NCI-H1436 (cell line): ENCODE measurements at regions not wholly inside any gene's neighbourhood (a gene's known extent, or its start where the extent isn't known, plus 50 kb on each side); places are given as distances from the start of the nearest gene placed in this dataset.

Source experiments
- DNase-seq: peaks from one replicate; lab custom pipeline; 2025; lab: John Stamatoyannopoulos, UW

DNA sequence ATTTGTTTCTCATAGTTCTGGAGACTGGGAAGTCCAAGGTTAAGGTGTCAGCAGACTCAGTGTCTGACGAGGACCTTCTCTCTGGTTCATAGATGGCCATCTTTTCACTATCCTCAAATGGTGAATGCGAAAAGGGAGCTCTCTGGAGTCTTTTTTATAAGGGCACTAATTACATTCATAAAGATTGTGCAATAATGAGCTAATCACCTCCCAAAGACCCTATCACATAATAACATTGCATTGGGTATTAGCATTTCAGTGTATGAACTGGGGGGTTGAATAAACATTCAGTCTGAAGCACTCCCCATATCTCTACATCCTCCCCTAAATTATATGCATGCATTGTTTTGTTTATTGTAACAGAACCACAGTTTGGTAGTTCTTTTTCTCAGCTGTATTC, 1086.5 kb downstream of the CDH11 start:
- no peak for DNase-seq

DNA sequence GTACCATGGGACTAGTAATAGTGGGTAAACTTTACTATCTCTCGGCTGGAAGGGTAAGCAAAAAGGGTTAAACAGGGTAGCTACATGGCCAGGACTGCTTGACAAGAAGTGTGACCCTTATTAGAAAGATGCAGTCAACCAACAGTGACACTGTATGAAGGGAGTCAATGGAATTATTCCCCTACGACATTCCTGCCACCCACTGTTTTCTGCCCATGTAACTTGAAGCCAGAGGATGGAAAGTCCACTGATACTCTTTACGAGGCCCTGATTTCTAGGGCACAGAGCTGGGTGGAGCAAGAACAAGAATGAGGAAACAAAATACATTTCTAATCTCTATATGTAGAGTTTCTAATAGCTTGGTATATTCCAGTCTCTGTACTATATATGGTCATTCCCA, 1102.5 kb downstream of the CDH11 start:
- DNase-seq = no peak

DNA sequence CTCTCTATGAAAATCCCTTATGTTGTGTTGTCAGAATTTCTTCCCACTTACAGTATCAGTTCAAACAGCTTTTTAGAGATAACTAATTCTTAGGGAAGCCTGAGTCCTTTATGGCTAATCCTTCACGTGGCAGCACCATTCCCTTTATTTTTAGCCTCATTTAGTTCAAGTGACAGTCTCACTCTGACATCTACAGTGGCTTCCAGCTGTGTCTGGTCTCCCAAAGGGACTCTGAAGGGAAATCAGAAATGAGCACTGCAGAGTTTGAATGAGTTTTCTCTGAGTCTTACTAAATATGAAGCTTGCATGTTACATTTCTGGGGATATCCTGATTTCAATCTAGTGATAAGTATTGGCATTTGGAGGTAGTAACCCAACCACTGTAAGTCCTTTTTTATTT, 1104.1 kb downstream of the CDH11 start:
- DNase-seq = no peak

DNA sequence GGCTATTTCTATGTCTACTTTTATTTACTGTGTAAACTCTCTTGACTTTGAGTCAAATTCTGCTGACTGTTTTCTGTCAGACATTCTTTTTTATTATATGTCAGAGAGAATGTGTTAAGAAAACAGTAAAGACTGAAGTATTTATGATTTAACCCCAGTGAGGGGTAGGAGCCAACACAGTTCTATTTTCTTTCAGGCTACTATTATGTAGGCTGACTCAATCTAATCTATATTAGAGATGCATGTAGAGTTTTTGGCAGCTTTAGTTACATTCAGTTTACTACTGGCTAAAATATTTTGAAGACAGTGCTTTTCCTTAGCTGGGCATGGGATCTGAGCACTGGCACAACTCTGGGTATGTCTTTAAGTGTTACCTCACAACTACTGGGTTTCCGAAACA, 1108.0 kb downstream of the CDH11 start:
- no peak for DNase-seq

DNA sequence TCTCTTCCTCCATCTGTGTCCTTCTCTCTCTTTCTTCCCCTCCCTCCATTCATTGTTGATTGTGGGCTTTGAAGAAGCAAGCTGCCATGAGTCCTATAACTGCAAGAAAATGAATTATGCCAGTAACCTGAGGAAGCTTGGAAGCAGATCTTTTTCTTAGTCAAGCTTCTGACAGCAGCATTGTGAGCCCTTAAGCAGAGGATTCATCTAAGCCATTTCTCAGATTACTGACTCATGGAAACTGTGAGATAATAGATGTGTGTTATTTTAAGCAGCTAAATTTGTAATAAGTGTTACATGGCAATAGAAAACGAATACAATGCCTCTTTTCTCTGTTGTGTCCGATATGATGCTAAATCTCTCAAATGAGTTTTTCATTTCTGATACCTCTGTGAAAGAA, 1109.7 kb downstream of the CDH11 start:
- DNase-seq = no peak

DNA sequence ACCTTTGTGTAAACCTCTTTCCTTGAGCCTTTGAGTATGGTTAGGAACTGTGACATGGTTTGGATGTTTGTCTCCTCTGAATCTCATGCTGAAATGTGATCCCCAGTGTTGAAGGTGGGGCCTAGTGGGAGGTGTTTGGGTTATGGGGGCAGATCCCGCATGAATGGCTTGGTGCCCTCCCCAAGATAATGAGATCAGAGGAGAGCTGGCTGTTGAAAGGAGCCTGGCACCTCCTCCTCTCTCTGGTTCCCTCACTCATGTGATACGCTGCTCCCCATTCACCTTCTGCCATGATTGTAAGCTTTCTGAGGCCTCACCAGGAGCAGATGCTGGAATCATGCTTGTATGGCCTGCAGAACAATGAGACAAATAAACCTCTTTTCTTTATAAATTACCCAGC, 1110.2 kb downstream of the CDH11 start:
- no peak for DNase-seq

DNA sequence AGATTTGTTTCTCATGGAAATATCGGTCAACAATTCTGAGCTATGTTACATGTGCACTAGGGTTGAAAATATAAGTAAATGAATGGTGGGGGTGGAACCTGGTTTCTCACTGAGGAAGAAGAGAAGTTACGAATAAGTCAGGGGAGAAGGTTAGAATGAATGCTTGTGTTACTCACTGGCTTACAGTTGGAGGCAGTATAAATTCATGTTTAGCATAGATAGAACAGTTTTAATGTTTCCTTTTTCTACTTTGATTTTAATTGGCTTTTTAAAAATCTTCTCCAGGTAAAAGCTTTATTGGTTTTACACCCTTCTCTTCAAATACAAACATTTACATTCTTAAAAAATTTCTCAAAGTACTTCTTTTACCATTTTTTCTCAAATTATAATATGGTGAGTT, 1113.7 kb downstream of the CDH11 start:
- DNase-seq = no peak

DNA sequence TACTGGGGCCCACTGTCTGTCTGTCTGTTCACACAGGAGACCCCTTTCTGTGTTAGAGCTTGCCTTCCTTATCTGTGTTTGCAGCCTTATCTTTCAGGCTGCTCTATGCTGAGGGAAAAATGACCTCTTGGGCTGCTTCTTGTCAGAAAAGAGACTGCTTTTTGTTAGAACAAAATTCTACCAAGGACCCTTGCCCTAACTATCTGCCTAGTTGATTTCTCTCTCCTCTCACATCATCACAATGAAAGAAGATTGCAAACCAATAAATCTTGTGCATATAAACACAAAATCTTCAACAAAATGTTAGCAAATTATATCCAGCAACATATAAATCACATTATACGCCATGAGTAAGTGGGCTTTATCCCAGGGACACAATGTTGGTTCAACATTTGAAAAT, 1117.7 kb downstream of the CDH11 start:
- DNase-seq = no peak

DNA sequence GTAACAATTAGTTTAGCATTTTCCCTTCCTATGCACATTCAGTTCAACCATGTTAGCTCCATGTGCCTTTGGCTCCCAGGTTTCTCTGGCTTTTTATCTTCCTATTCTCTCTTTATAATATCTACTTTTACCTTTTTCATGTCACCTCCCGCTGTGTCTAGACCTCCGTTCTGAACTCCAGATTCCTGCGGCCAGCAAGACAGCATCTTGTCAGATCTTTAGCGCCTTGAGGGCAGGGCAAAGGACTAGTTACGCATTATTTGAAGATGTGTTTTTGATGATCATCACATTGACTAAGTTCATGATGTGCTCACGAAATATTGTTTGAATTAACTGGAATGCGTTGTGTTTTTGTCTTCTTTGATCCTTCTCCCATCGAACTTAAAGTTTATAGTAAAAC, 1126.8 kb downstream of the CDH11 start:
- no peak for DNase-seq

DNA sequence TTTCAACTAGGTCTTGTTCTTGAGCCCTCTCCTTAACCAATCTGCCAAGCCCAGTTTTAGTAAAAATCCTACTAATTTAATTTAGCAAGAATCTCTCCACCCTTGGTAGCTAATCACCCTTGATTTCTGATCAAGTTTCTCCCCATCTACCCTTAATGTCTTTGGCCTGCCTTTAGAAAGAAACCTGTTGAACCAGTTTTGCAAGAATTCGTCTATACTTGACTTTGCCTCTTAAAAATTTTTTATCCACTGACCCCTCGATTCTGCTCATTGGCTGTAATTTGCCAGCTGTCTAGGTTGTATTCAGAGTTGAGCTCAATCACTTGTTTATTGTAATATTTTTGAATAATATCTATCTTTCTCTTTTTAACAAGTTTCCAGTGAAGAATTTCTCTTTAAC, 1138.5 kb downstream of the CDH11 start:
- DNase-seq = no peak

DNA sequence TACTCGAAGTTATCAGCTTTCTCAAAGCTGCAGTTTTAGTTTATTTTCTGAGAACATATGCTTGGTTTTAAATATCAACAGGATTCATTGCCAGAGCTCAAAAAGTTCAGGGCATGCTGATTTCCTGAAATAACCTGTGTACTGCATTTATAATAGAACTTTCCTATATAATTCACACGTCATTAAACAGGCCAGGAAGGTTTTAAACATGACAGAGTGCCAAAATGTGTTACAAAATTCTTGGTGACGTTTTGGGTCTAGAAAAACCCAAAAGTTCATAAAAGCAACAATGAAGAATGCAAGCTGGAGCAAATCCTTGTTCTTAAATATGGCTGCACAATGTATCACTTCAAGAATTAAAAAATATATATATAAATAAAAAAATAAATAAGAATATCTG, 1139.1 kb downstream of the CDH11 start:
- no peak for DNase-seq

DNA sequence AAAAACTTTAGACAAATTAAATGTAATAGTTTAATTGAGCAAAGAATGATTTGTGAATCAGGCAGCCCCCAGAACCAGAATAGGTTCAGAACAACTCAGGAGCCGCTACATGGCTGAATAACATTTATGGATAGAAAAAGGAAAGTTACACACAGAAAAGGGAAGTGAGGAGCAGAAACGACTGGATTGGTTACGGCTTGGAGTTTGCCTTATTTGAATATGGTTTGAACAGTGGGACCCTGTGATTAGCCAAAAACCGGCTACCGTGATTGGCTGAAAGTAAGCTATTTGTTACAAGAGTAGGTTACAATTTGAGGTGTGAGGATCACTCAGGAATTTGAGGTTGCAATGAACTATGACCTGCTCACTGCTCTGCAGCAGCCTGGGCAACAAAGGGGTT, 1139.8 kb downstream of the CDH11 start:
- no peak for DNase-seq

DNA sequence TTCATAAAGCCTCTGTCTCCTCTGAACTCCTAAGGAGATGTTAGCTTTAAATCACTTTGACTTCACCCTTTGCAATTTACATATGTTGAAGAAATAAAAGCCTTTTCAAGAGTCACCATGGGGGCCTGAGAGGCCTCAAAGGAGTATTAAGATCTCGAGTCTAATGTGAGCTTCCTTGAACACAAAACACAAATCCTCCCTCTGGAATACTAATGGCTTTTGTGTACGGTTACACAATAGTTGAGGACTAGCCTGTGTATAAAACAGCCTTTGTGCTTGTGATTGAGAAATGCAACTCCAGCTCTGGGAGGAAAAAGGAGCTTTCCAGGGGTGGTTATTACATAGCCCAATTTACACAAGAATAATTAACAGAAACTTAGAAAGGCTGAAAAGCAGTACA, 1140.2 kb downstream of the CDH11 start:
- no peak for DNase-seq

DNA sequence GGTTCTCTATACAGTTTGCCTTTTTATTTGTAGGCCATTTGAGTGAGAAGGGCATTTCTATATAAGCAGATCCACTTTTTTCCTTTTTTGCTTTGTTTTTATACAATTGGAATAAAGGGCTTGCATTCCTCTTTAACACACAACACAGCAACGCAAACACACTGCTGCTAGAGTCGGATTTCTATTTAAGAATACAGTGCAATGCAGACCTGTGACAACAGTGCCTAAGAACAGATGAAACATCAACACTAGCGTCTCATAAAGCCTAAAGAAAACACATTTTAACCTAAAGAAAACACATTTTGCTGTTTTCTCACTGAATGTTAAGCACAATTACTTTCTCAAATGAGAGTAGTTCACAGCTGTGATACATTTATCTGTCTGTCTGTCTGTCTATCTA, 1141.1 kb downstream of the CDH11 start:
- no peak for DNase-seq

DNA sequence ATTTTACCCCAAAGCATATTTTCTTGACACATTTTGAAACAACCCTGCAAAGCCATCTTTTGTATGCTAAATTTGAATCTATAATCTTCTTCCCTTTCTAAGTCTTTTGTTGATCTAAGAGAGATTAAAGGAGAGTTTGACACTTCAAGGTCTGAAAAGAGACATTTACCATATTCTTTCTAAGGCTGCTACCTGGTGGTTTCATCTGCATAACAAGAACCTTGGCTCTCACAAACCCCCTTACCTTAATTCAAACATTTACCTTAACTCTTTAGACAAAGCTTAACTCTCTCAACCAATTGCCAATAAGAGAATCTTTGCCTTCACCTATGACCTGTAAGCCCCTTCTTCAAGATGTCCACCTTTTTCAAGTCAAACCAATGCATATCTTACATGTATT, 1143.6 kb downstream of the CDH11 start:
- DNase-seq = no peak

DNA sequence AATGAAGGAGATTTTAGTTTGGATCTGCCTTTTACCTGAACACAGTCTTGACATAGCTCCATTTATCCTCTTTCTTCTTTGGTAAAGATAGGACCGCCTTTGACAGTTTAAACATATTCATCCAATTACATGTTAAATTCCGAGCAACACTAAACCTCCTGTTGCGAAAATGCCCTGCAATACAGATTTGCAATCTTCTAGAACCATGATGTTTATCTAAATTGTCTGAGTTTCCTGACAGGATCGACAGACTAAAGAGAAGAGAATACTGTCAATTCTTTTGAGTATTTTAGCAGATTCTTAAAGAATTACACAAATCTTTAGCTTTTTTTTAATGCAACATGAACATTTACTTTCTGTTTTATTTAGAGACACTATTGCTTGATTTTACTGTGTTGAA, 1145.5 kb downstream of the CDH11 start:
- no peak for DNase-seq

DNA sequence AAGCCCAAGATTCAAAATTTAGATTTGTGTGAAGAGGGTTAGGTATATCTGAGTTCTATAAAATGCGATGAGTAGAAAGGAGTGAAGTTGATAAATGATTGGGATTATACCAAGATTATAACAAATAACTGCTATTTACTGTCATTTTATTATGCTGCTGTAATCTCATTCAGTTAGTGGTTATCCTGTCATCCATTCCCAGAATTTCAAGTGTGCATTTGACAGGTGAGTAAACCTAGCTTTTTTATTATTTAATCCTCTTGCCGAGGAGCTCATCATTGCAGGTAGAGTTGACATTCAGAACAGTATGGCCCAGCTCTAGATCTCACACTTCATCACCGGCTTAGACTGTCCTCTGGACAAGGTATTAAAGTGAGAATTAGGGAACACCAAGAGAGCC, 1146.2 kb downstream of the CDH11 start:
- no peak for DNase-seq

DNA sequence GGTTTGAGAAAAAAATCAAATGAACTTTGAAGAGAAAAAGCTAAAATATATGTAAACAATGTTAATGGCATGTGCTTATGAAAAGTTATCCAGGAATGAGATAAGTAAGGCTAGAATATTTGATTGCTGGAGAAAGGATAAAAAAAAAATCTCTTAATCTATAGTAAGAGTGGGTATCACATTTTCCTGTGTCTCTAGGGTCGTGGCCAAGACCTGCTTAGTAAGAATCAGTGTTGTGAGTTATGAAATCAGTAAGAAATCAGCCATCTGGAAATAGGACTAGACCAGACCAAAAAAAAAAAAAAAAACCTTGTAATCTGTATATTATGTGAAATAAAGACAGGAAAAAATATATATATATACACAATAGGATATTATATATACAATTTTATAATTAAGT, 1153.9 kb downstream of the CDH11 start:
- DNase-seq = no peak

DNA sequence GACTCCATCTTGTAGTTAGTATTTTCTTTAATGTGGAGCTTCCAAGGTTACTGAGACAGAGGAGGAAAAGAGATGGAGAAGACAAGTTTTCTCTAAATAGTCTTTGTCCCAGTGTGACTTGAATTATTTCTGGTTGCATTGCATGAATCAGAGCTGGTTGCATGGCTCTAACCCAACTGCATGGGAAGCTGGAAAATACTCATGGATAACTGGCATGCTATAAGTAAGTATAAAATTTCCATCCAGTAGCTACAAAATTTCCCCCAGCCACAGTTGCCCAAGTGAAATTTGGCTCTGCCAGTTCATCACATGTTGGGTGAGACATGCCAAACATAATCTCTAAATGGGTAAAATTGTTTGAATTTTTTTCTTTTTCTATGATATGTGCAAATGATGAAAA, 1161.5 kb downstream of the CDH11 start:
- DNase-seq = no peak

DNA sequence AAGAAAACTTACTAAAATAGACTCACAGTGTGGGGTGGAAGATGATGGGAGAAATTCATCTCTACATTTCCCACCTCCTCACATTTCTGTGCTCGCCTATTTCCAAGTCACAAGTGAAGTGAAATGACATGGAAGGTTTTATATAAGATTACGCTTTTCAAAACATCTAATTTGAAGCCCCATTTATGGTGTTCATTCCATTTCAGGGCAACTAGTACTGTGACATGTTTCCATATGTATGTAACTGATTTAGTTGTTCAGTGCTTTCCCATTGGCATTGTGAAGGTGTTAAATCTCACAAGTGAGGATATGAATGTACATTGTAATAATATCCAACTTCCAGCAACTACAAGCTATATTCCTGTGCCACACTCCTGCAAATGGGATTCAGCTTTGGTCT, 1174.8 kb downstream of the CDH11 start:
- no peak for DNase-seq

DNA sequence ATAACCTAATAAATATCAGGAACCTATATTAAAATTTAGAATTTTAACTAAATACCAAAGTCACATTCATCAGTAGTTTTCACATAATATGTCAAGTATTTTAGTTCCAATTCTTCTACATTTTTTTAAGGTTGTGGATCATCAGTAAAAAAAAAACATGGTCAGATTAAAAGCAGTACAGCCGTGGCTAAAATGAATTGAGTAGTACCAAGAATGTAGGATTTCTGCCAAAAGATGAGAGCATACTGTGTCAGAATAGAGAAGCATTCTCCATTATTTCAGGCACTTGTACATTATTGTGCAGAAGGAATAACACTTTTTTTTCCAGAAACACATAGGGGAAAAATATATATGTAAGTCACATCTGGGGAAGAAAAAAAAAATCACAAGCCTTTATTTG, 1176.1 kb downstream of the CDH11 start:
- no peak for DNase-seq

DNA sequence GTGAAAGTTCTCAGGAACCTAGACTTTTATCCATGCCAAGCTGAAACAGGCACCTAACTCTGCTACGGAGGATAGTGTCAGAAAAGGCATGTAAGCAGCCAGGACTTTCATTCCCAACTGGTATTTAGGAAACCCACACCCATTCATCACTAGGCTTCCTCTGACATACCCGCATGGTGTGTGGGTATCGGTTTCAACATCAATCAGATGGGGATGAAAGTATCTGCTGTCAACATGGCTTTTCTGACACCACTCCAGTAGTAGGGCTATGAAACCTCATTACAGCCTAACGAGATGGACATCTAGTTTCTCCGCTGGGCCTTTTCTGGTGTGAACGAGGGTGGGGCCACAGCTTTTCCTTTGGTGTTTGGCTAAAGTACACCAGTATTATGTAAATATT, 1178.3 kb downstream of the CDH11 start:
- DNase-seq = no peak

DNA sequence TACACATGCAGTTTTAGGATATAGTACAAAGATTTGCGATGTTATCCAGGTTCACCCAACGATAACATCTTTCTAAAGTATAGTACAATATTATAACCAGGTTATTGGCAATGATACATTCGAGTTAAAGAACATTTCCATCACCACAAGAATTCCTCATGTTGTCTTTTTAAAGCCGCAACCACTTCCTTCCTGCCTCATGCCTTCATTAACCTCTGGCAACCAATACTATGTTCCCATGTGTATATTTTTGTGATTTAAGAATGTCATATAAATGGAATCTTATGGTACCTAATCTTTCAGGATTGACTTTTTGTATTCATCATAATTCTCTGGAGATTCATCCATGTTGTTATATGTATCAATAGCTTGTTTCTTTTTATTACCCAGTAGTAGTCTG, 1183.2 kb downstream of the CDH11 start:
- no peak for DNase-seq

DNA sequence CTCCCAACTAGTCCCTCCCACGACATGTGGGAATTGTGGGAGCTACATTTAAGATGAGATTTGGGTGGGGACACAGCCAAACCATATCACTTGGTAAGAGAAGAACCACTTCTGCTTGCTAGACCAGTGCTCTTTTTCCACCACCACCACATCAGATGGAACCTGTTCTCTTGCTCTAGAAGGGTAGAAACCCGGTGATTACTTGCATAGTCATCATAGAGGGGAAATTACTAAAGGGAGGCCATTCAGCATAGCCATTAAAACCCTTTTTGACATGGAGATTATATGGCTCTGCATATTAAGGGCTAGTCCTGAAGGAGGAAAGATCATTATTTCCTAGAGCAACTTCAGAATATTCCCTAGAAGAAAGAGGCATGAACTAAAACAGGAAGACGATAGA, 1188.0 kb downstream of the CDH11 start:
- no peak for DNase-seq

DNA sequence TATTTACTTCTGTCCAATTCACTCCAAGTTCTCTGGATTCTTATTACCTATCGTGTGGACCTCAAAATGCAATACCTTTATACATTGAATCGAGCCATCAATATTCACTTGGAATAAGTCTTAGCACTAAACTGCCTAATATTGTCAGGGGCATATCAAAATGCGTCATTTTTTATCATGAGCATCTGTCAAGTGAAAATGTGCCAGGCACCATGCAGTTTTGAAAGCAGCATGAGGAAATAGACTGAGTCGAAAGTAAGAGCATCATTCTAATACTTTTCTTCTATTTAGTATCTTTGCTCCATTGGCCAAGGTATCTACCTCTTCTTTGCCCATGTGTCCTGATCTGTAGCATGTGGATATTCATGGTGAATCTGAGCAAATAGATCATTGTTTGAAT, 1193.4 kb downstream of the CDH11 start:
- no peak for DNase-seq
